ENCODE measurements at regions not wholly inside any gene's neighbourhood (a gene's known extent, or its start where the extent isn't known, plus 50 kb on each side); places are given as distances from the start of the nearest gene placed in this dataset.

DNA sequence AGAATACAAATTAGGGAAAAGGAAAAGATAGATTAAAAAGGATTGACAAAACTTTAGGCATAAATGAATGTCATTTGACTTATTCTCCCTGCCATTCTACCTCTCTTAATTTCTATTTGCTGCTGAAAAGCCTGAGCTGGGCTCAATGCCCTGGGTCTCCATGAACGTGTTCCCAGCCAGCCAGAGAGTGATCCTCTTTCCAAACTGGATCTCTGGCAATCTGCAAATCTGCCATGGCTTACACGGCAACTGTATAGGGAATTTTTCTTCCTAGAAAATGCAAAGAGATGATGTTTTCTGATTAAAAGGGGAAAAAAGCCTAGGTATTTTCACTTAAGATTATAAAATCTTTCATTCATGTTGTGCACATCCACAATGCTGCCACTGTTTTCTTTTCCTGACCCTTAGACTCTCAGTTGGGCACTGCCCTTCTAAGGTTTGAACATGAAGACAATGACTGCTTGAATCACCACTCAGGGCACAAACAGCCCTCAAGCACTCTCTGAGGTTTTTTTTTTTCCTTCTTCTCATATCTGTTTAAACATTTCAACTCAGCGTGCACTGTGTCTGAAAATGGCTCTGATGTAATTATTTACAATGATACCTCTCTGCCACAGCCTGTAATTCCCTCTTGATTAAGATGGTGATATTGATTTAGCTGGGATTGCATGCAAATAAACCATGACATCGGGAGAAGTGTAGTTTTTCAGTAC, 60.3 kb downstream of the DACT1 start:
- no peak for DNase-seq (ENCODE audit: extremely low read depth, low read depth)
- TF ChIP-seq, protein P1, sequence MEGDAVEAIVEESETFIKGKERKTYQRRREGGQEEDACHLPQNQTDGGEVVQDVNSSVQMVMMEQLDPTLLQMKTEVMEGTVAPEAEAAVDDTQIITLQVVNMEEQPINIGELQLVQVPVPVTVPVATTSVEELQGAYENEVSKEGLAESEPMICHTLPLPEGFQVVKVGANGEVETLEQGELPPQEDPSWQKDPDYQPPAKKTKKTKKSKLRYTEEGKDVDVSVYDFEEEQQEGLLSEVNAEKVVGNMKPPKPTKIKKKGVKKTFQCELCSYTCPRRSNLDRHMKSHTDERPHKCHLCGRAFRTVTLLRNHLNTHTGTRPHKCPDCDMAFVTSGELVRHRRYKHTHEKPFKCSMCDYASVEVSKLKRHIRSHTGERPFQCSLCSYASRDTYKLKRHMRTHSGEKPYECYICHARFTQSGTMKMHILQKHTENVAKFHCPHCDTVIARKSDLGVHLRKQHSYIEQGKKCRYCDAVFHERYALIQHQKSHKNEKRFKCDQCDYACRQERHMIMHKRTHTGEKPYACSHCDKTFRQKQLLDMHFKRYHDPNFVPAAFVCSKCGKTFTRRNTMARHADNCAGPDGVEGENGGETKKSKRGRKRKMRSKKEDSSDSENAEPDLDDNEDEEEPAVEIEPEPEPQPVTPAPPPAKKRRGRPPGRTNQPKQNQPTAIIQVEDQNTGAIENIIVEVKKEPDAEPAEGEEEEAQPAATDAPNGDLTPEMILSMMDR (IDR thresholded peaks at IDR 0.05; ENCODE audit: low read depth, low read length, missing control alignments), result no peak
- no peak overlapping the region for H3K4me3 ChIP-seq (replicated peaks; ENCODE audit: low read depth, low read length)

DNA sequence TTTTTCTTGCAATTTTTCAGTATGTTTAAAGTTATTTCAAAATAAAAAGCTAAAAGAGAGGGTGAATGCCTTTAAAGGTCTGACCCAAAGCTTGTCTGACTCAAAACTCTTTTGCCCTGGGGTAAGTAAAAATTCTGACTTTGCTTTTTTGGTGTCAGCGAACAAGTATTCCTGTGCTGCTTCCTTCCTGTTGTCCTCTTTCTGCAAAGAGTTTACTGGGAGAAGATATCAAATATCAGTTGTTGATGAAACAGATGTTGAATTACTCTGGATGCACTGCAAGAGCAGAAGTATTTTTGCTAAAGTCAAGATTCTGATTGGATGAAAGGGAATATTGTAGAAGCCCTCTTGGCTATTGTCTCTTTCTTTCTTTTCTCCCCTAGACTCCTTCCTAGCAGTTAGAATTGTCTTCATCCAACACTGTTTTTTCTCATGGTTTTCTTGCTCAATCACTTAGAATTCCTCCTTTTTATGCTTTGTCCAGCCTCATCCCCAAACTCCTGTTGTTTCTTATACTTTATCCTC, 62.0 kb downstream of the DACT1 start:
- TF ChIP-seq, protein P1 (IDR thresholded peaks at IDR 0.05; ENCODE audit: low read depth, low read length, missing control alignments), result no peak
- H3K4me3 ChIP-seq (replicated peaks; ENCODE audit: low read depth, low read length), result no peak overlapping the region
- peak; percentile 32 for DNase-seq (ENCODE audit: extremely low read depth, low read depth)

DNA sequence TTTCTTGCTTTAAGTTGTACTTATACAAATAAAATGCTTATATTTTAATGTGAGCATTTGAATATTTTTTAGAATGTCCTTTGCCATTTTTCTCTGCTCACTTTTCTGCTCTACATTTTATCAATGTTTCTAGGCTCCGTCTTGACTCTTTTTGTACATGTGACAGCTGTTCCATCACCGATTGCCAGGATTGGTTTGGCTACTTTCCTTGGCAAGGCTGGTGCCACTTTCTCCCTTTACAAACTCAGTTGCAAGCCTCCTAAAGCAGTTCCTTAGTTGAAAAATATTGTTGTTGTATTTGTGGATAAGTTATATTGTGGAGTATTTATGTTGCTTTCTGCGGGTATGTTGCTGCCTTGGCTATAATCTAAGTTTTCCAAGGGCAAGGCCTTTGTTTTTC, 63.4 kb downstream of the DACT1 start:
- TF ChIP-seq, protein P1 (IDR thresholded peaks at IDR 0.05; ENCODE audit: low read depth, low read length, missing control alignments), result no peak
- DNase-seq (ENCODE audit: extremely low read depth, low read depth), result no peak
- no peak overlapping the region for H3K4me3 ChIP-seq (replicated peaks; ENCODE audit: low read depth, low read length)

DNA sequence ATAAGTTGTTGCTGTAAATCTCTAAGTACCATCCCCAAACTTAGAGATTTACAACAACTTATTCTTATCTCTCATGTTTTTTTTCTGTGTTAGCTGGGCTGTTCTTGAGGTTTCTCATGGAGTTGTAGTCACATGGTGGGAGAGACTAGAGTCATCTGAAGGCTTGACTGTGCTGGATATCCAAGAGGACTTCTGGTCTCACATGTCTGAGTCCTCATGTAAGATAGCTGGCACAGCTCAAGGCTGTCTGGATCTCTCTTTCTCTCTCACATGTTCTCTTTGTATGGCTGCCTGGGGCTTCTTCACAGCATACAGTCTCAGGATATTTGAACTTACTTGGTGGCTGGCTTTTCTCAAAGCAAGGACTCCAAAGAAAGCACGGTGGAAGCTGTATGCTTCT, 63.8 kb downstream of the DACT1 start:
- TF ChIP-seq, protein P1 (IDR thresholded peaks at IDR 0.05; ENCODE audit: low read depth, low read length, missing control alignments), result no peak
- H3K4me3 ChIP-seq (replicated peaks; ENCODE audit: low read depth, low read length), result no peak overlapping the region
- DNase-seq (ENCODE audit: extremely low read depth, low read depth), result no peak

DNA sequence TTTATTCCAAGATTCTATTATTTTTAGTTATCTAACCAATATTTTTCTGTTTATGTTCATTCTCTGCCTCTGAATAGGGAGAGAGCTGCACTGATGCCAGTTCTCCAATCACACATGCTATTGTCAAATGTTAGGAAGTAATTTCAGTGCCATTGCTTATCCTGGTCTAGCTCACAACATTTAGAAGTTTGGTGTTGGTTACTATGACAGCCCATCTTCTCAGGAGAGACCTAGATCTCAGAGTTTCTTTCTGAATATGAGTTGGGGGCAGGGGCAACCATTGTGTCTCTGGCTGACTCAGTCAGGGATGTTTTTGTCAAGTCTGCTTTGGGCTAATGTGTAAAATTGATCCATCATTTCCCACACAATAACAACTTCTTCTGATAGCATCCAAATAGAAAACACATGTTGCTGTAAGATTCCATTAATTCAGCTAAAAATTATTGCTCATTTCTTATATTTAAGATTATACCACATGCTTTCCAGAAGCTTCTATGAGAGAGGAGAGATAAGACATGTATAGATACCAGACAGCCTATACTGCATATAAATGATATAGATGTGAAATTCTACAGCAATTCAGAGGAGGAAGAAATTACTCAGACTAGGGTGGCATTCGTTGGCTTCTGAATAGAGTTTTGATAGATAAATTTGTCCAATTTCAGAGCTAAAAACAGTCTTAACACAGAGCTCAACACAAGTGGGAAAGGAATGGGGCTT, 64.8 kb downstream of the DACT1 start:
- TF ChIP-seq, protein P1 (IDR thresholded peaks at IDR 0.05; ENCODE audit: low read depth, low read length, missing control alignments), result no peak
- DNase-seq (ENCODE audit: extremely low read depth, low read depth), result no peak
- no peak overlapping the region for H3K4me3 ChIP-seq (replicated peaks; ENCODE audit: low read depth, low read length)

DNA sequence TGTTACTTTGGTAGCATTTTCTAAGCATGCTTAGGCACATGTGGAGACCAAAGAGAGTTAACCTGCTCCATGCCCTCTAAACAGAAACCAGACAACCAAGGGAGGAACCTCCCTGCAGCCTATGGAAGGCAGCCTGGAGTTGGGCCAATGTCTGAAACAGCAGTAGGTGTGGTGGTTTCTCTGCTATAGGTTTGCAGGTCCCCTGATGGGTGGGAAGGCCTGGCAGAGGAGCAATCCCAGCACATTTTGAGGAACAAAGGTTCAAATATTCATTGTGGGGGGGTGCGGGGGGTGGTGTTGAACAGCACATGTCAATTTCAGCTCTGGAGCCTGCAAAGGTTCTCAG, 65.4 kb downstream of the DACT1 start:
- H3K4me3 ChIP-seq (replicated peaks; ENCODE audit: low read depth, low read length), result no peak overlapping the region
- TF ChIP-seq, protein P1 (IDR thresholded peaks at IDR 0.05; ENCODE audit: low read depth, low read length, missing control alignments), result no peak
- DNase-seq (ENCODE audit: extremely low read depth, low read depth), result no peak
